RKO (cell line): ENCODE measurements at regions not wholly inside any gene's neighbourhood (a gene's known extent, or its start where the extent isn't known, plus 50 kb on each side); places are given as distances from the start of the nearest gene placed in this dataset.
"Not testable (repeated sequence)": the region's sequence is repeated elsewhere in the genome, so short reads cannot be mapped to it uniquely, and the experiment has no call there.

Experiments used
- DNase-seq: peaks from one replicate; pipeline ENCODE4 v3.0.0-alpha.2; 2016; ENCODE audit warnings: low spot score

DNA sequence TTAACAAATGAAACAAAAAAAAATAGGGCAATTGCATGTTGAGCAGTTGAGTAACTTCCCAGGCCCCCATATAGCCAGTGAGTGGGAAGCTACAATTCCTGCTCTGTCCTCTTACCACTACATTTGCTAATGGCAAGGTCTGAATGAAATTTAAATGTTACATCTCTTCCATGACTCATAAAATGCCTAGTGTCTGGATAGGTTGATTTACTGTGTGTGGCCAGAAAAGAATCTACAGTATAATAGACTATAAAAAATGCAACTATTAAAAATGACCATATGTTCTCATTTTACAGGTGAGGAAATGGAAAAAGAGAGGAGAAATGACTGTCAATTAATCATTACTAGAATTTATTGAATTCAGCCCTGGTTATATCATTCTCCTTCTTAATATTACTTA, 1199.3 kb downstream of the CDH11 start:
- DNase-seq = no peak

DNA sequence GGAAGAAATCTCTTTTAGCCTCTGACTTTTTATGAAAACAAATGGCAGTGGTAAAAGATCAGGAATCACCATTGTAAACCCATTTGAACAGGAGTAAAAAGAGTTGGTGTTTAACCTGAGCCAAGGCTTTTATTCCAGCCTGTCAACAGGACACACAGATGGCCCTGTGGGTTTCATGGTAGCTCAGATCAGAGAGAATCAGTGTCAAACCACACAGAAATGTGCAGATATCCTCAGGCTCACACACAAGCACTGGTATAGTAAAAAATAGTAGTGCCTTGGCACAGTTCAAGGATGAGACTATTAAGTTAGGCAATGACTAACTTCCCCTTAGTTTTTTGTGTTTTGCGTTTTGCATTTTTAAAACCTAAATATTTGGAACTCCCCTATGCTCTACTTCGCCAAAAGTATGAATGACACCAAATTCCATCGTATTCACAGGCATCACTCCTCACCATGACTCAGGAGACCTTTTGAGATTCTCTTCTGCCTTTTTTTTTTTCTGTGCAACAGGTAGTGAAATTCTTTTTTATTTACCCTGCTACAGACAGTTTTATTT, 1200.0 kb downstream of the CDH11 start:
- DNase-seq = no peak

DNA sequence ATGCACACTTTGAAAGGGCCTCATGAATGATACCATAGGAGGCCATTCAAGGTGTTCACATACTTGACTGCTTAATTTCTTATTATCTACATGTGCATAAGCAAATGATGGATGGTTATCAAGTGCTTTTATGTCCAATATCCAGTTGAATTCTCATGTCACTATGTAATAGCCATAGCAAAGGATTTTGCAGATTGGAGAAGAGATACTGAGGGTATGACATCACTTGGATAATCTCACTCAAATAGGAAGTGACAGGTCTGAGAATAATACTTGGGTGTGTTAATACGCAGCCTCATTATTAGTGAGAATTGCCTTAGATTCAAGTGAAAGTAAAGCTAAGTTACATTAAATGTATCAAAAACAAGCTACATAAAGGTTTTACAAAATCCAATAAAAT, 1208.6 kb downstream of the CDH11 start:
- DNase-seq = no peak

DNA sequence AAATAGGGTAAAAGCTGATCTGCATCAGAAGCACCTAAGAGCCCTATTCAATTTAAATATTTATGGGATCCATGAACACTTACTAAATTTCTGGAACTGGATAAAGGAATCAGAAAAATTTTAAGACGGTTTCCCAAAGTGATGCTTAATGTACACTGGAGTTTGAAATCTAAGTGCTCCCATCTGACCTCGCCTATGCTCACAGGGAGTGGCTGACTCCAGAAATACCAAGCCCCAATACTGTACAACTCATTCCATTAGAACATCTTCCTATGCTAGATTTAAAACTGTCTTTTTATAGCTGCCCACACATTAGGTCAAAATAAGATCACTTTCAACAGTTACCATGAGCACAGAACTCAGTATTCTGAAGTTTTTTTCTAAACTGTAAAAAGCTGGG, 1214.6 kb downstream of the CDH11 start:
- no peak for DNase-seq

DNA sequence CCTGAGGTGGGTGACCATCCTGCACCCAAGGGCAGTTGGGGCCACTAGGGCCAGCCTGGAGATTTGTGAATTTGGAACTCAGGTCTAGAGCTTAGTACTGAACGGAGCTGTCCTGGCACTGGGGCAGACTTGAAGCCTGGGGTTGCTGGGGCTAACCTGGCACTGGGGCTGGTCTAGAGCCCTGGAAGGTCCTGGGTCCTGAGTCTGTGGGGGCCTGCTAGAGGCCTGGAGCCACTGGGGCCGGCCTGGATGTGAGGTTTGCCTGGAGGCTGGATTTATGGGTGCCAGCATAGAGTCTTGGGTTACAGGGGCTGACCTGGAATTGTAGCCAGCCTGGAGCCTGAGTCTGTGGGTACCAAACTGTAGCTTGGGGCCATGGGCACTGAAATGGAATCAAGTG, 1216.9 kb downstream of the CDH11 start:
- DNase-seq = no peak

DNA sequence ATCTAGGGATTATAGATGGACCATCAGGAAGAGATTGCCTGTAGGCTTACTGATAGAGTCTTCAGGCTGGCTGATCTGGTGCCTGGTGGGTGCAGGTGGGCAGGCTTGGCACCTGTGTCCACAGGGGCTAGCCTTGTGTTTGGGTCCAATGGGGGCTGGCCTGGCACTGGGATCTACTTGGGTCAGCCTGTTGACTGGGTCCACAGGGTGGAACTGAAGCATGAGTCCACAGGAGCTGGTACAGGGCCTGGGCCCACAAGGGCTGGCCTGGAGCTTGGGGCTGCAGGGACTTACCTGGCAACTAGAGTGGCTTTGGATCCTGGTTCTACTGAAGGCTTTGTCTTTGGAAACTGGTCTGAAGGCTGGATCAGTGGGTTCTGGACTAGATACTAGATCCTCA, 1217.7 kb downstream of the CDH11 start:
- no peak for DNase-seq

DNA sequence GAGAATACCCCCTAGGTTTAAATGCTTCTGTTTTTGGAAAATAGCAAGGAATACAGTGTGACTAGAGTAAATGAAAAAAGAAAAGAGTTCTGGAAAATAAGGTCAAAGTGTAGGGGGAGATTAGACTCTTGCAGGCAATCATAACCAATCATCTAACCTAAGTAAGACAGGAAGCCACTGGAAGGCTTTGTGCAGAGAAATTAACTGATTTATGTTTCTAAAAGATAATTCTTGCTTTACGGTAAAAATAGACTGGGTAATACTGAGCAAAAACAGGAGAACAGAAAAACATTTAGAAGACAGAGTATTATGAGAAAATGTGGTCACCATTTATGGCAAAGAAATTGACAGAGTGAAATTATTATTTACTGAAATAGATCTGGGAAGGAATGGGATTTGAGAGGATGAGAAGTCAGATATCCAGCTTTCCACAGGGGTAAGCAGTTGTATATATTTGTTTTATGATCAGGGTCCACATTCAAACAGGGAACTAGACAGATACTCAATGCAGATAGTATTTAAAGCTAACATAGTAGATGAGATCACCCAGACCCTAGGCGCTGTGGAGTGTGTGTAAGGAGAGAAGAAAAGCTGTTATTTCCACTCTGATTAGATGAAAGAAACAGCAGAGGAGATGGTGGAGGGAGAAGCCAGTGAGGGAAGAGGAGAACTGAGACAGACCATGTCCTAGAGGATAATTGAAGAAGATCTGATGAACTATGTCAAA, 1225.3 kb downstream of the CDH11 start:
- no peak for DNase-seq

DNA sequence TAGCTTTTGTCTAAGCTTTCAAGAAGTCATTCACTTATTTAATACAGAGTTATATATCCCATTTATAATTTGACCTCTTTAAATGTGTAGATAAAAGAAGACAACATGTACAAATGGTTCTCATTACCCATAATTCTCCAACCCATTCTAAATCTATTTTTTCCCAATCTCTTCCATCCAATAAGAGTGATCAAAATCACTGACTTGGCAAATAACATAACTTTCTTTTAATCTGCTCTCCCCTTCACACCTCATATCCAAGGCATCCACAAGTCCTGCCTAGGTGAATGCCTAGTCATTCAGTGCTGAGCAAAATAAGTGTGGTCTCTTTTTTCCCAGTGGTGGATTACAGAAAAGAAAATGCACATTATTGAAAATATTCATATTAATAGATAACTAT, 1231.1 kb downstream of the CDH11 start:
- DNase-seq = no peak

DNA sequence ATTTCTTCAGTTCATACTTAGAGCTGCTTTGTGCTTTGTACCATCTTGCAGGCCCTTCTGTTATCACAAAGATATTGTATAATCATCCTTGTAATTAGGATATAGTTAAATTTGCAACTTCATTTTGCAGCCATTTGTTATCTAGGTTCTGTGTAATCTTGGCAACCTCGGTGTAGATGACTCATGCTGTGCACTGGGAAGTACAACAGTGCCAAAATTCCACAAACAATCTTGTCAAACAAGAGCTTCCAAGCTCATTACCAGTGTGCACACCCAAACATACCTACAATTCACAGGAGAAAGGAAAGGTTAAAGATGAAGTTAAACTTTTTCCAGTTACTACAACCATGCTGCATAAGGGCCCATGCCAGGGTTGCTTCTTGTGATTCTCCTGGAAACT, 1231.8 kb downstream of the CDH11 start:
- peak; percentile 12 for DNase-seq

DNA sequence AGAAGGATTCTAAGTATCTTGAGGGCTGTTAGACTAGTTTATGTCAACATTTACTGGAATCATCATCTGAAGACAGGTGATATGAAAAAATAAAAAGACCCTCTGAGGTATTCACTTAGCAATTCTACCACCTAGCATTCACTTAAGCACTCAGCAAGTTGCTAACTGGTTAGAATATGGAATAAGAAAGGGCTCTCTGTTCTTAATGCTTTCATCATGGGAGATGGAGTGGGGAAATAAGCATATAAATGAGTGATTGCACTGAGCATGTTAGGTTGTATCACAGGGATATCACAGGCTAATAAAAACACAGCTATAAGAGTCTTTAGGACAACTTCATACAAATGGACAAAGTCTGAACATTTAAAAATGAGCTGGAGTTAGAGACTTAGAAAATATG, 1238.8 kb downstream of the CDH11 start:
- no peak for DNase-seq

DNA sequence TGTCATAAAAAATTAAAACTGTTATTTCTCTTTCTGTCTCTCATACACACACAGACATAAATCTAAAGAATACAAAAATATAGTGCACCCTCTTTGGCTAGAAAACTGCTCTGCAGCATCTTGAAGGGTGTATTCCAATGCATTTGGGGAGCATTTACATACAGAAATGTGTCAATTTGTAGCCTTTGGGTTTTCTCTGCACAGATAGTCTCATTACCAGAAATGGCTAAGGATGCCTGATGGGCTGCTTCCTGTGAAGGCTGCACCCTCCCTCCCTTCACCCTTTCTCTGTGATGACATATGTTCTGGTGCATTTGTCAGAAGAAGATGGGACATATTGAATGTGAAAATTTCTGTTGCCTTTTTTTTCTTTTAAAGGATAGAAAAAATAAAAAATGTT, 1239.3 kb downstream of the CDH11 start:
- no peak for DNase-seq

DNA sequence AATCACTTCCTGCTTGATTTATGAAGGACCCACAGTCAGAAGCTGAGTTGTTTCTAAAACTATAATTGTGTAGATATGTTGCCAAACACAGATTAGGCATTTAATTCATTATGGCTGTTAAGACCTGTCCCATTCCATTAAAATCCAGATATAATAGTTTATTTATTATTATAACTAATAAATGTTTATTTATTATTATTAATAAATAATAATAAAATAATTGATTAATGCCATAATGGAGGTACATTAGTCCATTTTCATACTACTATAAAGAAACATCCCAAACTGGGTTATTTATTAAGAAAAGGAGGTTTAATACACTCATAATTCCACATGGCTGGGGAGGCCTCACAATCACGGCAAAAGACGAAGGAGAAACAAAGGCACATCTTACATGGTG, 1240.9 kb downstream of the CDH11 start:
- no peak for DNase-seq

DNA sequence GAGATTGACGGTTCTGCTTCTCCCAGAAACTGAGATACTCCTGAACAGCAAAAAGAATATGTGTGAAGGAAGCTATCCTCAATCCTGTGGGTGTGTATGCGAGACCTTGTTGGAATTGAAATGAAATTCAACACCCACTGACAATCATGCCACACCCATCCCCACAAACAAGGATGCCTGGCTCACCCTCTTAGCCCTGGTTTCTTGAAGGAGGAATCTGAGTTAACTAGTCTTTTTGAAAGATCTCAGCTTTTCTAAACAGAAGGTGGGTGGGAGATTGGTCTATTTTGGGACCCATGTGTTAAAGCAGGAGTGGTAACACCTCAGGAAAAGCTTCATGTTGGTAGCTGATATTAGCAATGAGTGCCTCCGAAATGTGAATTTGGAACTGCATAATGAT, 1244.5 kb downstream of the CDH11 start:
- no peak for DNase-seq

DNA sequence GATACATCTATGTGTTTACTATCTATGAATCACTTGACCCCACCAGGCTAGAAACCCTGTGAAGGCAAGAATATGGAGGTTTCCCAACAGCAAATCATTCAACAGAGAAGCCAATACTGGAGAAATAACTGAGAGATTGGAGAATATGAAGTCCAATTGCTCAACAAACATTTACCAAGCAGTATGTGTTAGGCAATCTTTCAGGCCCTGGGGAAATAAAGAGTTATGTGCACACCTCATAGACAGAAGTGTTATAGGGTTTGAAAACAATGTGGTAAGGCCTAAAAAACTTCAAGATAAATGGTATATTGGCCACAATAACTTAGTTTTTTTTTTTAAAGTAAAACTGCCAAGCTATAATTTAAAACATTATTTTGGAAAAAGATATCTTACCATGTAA, 1245.8 kb downstream of the CDH11 start:
- no peak for DNase-seq

DNA sequence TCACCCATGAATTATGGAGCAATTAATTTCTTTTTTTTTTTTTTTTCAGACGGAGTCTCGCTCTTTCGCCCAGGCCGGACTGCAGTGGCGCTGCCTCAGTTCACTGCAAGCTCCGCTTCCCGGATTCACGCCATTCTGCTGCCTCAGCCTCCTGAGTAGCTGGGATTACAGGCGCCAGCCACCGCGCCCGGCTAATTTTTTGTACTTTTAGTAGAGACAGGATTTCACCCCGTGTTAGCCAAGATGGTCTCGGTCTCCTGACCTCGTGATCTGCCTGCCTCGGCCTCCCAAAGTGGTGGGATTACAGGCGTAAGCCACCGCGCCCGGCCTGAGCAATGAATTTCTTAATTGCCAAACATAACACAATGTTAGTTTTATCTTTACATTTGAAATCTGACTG, 1261.2 kb downstream of the CDH11 start:
- DNase-seq = not testable (repeated sequence)

DNA sequence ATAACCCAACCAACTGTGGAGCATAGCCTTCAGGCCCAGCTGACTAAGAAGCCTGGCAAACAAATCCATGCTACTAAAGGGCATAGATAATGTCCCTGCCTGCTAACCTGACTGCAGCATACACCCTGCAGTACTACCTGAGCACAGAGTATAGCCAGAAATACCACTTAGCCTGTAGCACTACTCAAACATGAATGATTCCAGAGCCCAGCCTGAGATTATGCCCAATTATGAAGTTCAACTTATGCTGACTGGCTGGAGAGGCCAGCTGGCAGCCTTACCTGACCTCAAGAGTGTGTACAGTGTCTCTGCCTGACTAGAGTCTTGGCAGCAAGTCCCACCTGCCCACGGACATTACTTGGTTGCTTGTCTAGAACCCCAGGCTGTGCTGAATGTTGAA, 1265.3 kb downstream of the CDH11 start:
- DNase-seq = no peak

DNA sequence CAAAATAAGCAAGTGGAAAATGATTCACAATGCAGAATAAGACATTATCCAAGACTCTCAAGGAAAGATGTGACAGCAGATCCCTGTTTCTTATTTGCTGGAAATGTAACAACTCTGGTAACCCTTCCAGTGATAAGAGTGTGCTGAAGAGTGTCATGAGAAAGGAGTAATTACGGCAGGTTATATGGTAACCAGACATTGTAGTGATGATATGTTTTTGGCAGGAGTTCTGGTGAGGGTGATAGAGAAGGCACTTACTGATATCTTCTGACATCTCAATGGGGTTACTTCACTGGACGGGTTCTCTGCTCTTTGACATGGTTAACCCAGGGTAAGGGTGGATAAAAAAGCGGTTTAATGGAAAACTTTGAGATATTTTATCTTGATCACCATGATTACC, 1270.9 kb downstream of the CDH11 start:
- no peak for DNase-seq

DNA sequence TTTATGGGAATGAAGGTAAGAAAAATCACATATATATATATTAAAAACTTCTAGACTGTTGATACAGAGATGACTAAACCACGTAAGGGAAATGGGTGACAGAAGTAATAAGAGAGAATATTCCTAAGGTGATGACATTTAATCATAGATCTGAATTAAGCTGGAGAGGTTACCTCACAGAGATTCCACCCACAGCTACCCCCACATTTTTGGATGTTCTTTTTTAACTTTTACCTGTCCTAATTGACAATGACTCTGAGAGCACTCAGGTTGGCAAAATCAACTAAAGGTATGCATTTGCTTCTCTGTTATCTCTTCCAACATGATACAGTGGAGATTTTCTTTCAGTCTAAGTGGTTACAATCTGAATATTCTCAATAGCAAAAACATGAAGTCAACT, 1280.6 kb downstream of the CDH11 start:
- DNase-seq = no peak

DNA sequence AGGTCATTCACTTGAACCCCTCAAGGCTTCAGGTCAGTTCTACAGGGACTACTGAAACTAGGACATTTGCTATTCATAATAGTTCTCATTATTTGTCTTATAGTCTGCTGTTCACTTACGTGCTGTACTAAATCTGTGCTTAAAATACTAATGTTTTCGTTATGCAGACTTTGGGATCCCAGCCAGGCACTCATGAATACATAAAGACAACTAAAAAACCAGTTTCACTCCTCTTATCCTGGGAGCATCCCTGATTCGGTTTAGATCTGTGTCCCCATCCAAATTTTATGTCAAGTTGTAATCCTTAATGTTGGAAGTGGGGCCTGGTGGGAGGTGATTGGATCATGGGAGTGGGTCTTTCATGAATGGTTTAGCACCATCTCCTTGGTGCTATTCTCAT, 1291.8 kb downstream of the CDH11 start:
- no peak for DNase-seq

DNA sequence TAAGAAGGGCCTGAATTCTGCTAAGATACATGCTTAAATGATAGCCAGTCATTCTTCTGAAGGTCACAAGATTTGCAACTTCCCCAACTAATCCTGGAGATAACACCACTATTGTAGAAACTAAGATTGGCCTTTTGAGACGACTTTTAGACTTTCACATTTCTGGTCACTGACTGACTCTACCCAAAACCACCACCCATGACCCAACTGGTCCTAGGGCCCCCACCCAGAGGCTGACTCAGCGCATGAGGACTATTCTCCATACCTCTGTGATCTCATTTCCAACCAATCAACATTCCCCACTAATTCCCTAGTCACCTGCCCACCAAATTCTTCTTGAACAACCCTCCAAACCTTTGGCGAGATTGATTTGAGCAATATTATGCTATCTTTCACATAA, 1299.0 kb downstream of the CDH11 start:
- DNase-seq = no peak

DNA sequence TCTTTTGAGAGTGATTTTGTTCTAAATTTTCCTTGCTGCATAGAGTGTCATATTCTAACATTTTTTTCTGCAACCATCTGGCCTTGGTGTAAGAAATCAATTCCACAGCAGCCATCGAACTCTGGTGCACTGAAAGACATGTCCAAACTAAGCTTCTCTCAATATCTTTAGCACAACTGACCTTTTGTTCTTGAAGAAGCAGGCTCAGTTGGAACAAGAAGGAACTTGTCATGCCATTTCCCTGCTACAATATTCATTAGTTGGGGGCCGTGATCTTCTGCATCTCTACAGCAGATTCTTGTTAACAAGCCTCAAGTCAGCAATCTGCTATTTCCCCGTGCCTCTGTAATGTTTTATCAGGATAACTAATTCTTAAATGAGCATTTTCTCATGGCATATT, 1305.6 kb downstream of the CDH11 start:
- no peak for DNase-seq

DNA sequence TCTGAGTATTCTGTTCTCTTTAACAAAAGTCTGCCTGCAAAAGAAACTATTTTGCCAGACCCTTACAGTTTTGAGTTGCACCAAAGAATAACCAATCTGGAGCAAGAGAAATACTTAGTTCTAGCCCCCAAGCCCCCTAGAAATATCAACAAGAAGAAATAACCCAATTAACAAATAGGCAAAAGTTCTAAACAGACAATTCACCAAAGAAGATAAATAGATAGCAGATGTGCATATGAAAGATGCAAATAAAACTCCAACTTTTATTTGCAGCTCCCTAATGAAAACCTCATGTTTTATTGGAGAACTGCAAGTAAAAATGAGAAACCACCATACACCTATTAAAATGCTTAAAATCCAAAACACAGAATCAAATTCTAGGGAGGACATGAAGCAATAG, 1308.0 kb downstream of the CDH11 start:
- DNase-seq = no peak

DNA sequence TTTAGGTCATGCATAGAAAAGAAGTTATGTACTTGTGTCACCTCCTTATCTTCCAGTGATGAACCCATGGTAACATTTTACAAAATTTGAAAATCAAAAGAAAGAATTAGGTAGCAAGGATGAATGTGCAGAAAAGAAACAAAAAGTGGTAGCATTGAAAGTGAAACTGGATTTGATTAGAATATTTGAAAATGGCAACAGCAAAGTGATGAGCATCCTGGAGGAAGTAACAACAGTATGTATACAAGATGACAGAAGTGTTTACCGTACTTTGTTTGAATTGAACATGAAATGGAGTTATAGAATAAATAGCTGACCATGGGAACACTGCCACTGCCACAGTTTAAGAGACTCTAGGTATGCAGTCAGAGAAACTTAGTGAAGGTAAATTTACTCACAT, 1313.1 kb downstream of the CDH11 start:
- DNase-seq = no peak

DNA sequence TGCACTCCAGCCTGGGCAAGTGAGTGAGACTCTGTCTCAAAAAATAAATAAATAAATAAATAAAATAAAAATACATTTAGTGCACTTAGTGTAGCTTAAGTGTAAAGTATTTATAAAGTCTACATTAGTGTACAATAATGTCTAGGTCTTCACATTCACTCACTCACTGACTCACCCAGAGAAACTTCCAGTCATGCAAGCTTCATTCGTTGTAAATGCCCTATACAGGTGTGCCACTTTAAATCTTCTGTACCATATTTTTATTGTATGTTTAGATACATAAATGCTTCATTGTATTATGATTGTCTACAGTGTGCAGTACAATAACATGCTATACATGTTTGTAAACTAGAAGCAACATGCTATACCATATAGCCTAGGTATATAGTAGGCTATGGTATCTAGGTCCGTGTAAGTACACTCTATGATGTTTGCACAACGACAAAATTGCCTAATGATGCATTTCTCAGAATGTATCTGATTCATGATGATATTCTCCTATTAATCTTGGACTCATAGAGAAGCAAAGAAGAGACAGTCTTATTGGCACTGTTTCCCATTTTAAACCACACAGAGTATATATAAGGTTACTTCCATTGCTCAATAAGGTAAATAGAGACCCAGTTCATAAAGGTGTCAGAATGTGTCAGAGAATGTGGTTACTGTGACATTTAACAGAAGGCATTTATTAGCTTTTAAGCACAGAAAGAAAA, 1314.9 kb downstream of the CDH11 start:
- no peak for DNase-seq
